K562 (cell line): ENCODE measurements at regions not wholly inside any gene's neighbourhood (a gene's known extent, or its start where the extent isn't known, plus 50 kb on each side); places are given as distances from the start of the nearest gene placed in this dataset.

Source experiments
- ATAC-seq: fragments of 200-7000 bp; cut with Tn5 transposase; 3 replicates; pipeline ENCODE4 v1.9.1; 2020; ENCODE audit warnings: moderate library complexity
- BruUV-seq: library from RNA; stranded (reverse); fragments of 400-500 nt; replicated peaks from 2 replicates; lab custom pipeline; 2021; lab: Mats Ljungman, UMichigan
- CTCF ChIA-PET: fragments of 300-600 bp; formaldehyde crosslinking; extraction: SDS; loops from one replicate; lab custom pipeline; 2021; ENCODE audit warnings: low intra/inter-chr PET ratio; lab: Yijun Ruan, JAX
- POLR2A ChIA-PET: fragments of 300-600, 350-650 bp; sonication (Branson Sonifier 250); formaldehyde crosslinking; extraction: SDS; loops from one replicate; lab custom pipeline; 2021; ENCODE audit warnings: antibody characterized with exemption, inconsistent platforms; lab: Yijun Ruan, JAX
- DNase-seq, 4 experiments: peaks; one replicate each; pipeline versions ENCODE4 v3.0.0 to v3.0.0-alpha.2; 2011 to 2018; ENCODE audit warnings: low spot score in 3 of 4, mixed read lengths in 3 of 4; ENCODE audit errors: extremely low read depth in 1 of 4
- FAIRE-seq: peaks from 2 replicates; lab custom pipeline; 2011; peaks lifted over from hg19 to GRCh38; lab: Jason Lieb, UNC
- H2AFZ ChIP-seq: 2 replicates; pipeline ENCODE4 v1.6.0; 2011; ENCODE audit warnings: low read depth, low read length, control low read depth, inconsistent platforms
- H3K27ac ChIP-seq: fragments of 200-600 bp; 3 replicates; pipeline ENCODE4 v1.8.0; 2011; ENCODE audit warnings: low read depth, mild to moderate bottlenecking, control low read depth, inconsistent platforms, low read length, moderate library complexity, mixed read lengths; ENCODE audit errors: extremely low read depth
- H3K27me3 ChIP-seq, 2 experiments: fragments of 300-600 bp in 1 of 2; 2 replicates in 1 of 2; 3 replicates in 1 of 2; pipeline versions ENCODE4 v1.6.0 to v1.8.0; 2011; ENCODE audit warnings: inconsistent platforms in 2 of 2, low read length in 2 of 2, mild to moderate bottlenecking in 1 of 2, mixed read lengths in 1 of 2, moderate library complexity in 1 of 2; ENCODE audit not compliant: control insufficient read depth in 2 of 2, insufficient read depth in 2 of 2
- H3K36me3 ChIP-seq: fragments of 300-600 bp; 3 replicates; pipeline ENCODE4 v1.8.0; 2011; ENCODE audit warnings: mild to moderate bottlenecking, low read length, inconsistent platforms; ENCODE audit not compliant: control insufficient read depth, insufficient read depth
- H3K4me1 ChIP-seq, 2 experiments: fragments of 200-600 bp in 1 of 2; replicated peaks in 1 of 2; 2 replicates in 1 of 2; 3 replicates in 1 of 2; pipeline versions ENCODE4 v1.5.1 to v1.8.0; 2011; ENCODE audit warnings: inconsistent platforms in 2 of 2, low read length in 2 of 2, mild to moderate bottlenecking in 1 of 2, mixed read lengths in 1 of 2, moderate library complexity in 1 of 2; ENCODE audit not compliant: control insufficient read depth in 2 of 2, insufficient read depth in 2 of 2
- H3K4me2 ChIP-seq: 2 replicates; pipeline ENCODE4 v1.6.1; 2011; ENCODE audit warnings: low read length, control low read depth, inconsistent platforms, mixed read lengths; ENCODE audit not compliant: insufficient read depth
- H3K4me3 ChIP-seq: fragments of 200-600 bp; sonication (generic), shearing (Covaris generic); 2 replicates; pipeline ENCODE4 v1.5.1; 2016; ENCODE audit warnings: control low read depth, inconsistent platforms
- H3K79me2 ChIP-seq: fragments of 200-600 bp; 3 replicates; pipeline ENCODE4 v1.8.0; 2011; ENCODE audit warnings: low read length, inconsistent platforms; ENCODE audit not compliant: control insufficient read depth, insufficient read depth
- H3K9ac ChIP-seq, 2 experiments: 2 replicates each; pipeline versions ENCODE4 v1.6.0 to v1.6.1; 2011; ENCODE audit warnings: low read depth in 2 of 2, low read length in 2 of 2, control low read depth in 1 of 2, inconsistent platforms in 1 of 2, mild to moderate bottlenecking in 1 of 2, mixed read lengths in 1 of 2; ENCODE audit not compliant: insufficient read depth in 1 of 2
- H3K9me1 ChIP-seq: one replicate; pipeline ENCODE4 v1.6.0; 2011; ENCODE audit warnings: inconsistent platforms, mild to moderate bottlenecking, low read length, moderate library complexity; ENCODE audit not compliant: control insufficient read depth, insufficient read depth
- H3K9me3 ChIP-seq: replicated peaks from 2 replicates; pipeline ENCODE4 v1.5.1; 2011; ENCODE audit warnings: low read depth, low read length, inconsistent platforms; ENCODE audit not compliant: control insufficient read depth, insufficient read depth
- H4K20me1 ChIP-seq: replicated peaks from 2 replicates; pipeline ENCODE4 v1.6.1; 2011; ENCODE audit warnings: low read length, inconsistent platforms, mixed read lengths; ENCODE audit not compliant: control insufficient read depth, insufficient read depth
- EZH2 ChIP-seq: IDR thresholded peaks from 2 replicates; pipeline ENCODE4 v1.6.1; 2012; ENCODE audit warnings: low read depth, mild to moderate bottlenecking, inconsistent platforms, low read length, borderline replicate concordance
- IFI16 ChIP-seq: fragments of 250-450 bp; sonication (Bioruptor Pico); IDR thresholded peaks from 2 replicates; pipeline ENCODE4 v2.1.2; 2022; ENCODE audit warnings: mild to moderate bottlenecking, inconsistent platforms
- KHSRP ChIP-seq: fragments of 450-650 bp; IDR thresholded peaks from 2 replicates; pipeline ENCODE4 v1.6.1; 2017
- NR3C1 ChIP-seq: sonication (generic); formaldehyde crosslinking; IDR thresholded peaks from 2 replicates; pipeline ENCODE4 v1.8.1; 2022; ENCODE audit warnings: missing genetic modification reagents
- PHF8 ChIP-seq: fragments of 200-600 bp; sonication (generic); IDR thresholded peaks from 2 replicates; pipeline ENCODE4 v1.6.1; 2012; ENCODE audit warnings: mixed run types, mild to moderate bottlenecking, inconsistent platforms, low read length, moderate library complexity, borderline replicate concordance
- SRSF9 ChIP-seq: fragments of 200-400 bp; formaldehyde crosslinking; IDR thresholded peaks from 2 replicates; pipeline ENCODE4 v1.6.1; 2017; ENCODE audit warnings: low read depth, low read length, borderline replicate concordance
- TAF1 ChIP-seq: IDR thresholded peaks from 2 replicates; pipeline ENCODE4 v1.6.1; 2011; ENCODE audit warnings: mild to moderate bottlenecking, low read length, moderate library complexity; ENCODE audit not compliant: insufficient read depth, control insufficient read depth, severe bottlenecking; ENCODE audit errors: extremely low read depth
- ZNF23 ChIP-seq: fragments of 250-450 bp; sonication (Bioruptor Pico); IDR thresholded peaks from 2 replicates; pipeline ENCODE4 v1.4.0; 2020; ENCODE audit warnings: mild to moderate bottlenecking
- ZNF41 ChIP-seq: fragments of 250-450 bp; sonication (Bioruptor Pico); conservative IDR thresholded peaks from 2 replicates; pipeline ENCODE4 v1.4.0; 2020; ENCODE audit warnings: mild to moderate bottlenecking
- ZNF780A ChIP-seq: fragments of 250-450 bp; sonication (Bioruptor Pico); IDR thresholded peaks from 2 replicates; pipeline ENCODE4 v1.5.0; 2021; ENCODE audit warnings: mild to moderate bottlenecking
- WGBS: fragments of 100-300 bp; shearing (Covaris generic); methylation state at CpG from one replicate; pipeline ENCODE4 v1.1.6; 2016; ENCODE audit warnings: low coverage, mixed read lengths; ENCODE audit not compliant: insufficient coverage; ENCODE audit errors: missing lambda C conversion rate; 5-methylcytosine and 5-hydroxymethylcytosine counted together
- in situ Hi-C: fragments of 300-500 bp; cut with MboI; formaldehyde crosslinking; loops from 4 replicates; pipeline ENCODE4 v1.15.0; 2018; ENCODE audit warnings: inconsistent platforms, mixed read lengths
- intact Hi-C: fragments of 100-400 bp; cut with micrococcal nuclease; formaldehyde crosslinking; loops from 2 replicates; pipeline ENCODE4 v1.14.2; 2022
- TF ChIP-seq, protein P1 (sequence below): fragments of 450-650 bp; conservative IDR thresholded peaks from 2 replicates; pipeline ENCODE4 v1.6.1; 2016; ENCODE audit warnings: missing genetic modification characterization, low read depth, mild to moderate bottlenecking, missing compliant biosample characterization, moderate library complexity
- TF ChIP-seq, protein P2 (sequence below): sonication (generic); formaldehyde crosslinking; IDR thresholded peaks from 2 replicates; pipeline ENCODE4 v1.8.1; 2022; ENCODE audit warnings: missing genetic modification reagents
- TF ChIP-seq, protein P3 (sequence below): fragments of 250-450 bp; sonication (Bioruptor Pico); IDR thresholded peaks from 2 replicates; pipeline ENCODE4 v1.6.1; 2021; ENCODE audit warnings: mild to moderate bottlenecking
- TF ChIP-seq, protein P4 (sequence below): fragments of 450-650 bp; IDR thresholded peaks from 2 replicates; pipeline ENCODE4 v1.6.1; 2017; ENCODE audit warnings: antibody characterized with exemption, mild to moderate bottlenecking

DNA sequence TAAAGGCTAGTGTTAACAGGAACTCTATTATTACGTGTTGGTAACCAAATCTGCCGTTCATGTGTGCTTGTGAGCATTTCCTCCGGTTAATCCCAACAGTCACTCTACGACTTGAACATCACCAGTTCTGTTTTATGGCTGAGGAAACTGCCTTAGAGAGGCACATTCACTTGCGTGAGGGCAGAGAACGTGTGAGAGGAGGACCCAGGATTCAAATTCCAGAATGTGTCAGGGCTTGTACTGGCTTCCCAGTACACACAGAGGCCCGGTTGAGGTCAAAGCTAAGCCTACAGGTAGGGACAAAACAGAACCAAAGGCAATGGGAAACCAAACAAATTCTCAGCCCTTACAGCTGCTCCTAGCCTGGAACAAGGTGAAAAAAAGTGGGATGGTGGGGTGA is 66.9 kb upstream of the TENM4 start:
- no peaks in the 10 kb centered on the region for H3K79me2 ChIP-seq
- H4K20me1 ChIP-seq, result no peaks in the 10 kb centered on the region
- H3K36me3 ChIP-seq, result no peaks in the 10 kb centered on the region
- in situ Hi-C loops (no loop called here), intact Hi-C loops (no loop called here)
- FAIRE-seq, result no peak
- no TSS peak for BruUV-seq
- no peak for ATAC-seq
- H3K9me3 ChIP-seq, result no peaks in the 10 kb centered on the region
- no peak for TF ChIP-seq PHF8
- TF ChIP-seq, protein P1, sequence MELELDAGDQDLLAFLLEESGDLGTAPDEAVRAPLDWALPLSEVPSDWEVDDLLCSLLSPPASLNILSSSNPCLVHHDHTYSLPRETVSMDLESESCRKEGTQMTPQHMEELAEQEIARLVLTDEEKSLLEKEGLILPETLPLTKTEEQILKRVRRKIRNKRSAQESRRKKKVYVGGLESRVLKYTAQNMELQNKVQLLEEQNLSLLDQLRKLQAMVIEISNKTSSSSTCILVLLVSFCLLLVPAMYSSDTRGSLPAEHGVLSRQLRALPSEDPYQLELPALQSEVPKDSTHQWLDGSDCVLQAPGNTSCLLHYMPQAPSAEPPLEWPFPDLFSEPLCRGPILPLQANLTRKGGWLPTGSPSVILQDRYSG (tag), result no peak
- TF ChIP-seq, protein P2, sequence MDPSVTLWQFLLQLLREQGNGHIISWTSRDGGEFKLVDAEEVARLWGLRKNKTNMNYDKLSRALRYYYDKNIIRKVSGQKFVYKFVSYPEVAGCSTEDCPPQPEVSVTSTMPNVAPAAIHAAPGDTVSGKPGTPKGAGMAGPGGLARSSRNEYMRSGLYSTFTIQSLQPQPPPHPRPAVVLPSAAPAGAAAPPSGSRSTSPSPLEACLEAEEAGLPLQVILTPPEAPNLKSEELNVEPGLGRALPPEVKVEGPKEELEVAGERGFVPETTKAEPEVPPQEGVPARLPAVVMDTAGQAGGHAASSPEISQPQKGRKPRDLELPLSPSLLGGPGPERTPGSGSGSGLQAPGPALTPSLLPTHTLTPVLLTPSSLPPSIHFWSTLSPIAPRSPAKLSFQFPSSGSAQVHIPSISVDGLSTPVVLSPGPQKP (CRISPR knock-in tag), result no peak
- TF ChIP-seq ZNF23 (CRISPR knock-in tag), result no peak
- TF ChIP-seq NR3C1 (CRISPR knock-in tag), result no peak
- no peak for TF ChIP-seq SRSF9
- no peak for TF ChIP-seq KHSRP
- TF ChIP-seq IFI16 (CRISPR knock-in tag), result no peak
- no peak for TF ChIP-seq EZH2
- TF ChIP-seq ZNF41, result no peak
- TF ChIP-seq, protein P3, sequence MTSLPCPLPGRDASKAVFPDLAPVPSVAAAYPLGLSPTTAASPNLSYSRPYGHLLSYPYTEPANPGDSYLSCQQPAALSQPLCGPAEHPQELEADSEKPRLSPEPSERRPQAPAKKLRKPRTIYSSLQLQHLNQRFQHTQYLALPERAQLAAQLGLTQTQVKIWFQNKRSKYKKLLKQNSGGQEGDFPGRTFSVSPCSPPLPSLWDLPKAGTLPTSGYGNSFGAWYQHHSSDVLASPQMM (CRISPR knock-in tag), result no peak
- TF ChIP-seq, protein P4, sequence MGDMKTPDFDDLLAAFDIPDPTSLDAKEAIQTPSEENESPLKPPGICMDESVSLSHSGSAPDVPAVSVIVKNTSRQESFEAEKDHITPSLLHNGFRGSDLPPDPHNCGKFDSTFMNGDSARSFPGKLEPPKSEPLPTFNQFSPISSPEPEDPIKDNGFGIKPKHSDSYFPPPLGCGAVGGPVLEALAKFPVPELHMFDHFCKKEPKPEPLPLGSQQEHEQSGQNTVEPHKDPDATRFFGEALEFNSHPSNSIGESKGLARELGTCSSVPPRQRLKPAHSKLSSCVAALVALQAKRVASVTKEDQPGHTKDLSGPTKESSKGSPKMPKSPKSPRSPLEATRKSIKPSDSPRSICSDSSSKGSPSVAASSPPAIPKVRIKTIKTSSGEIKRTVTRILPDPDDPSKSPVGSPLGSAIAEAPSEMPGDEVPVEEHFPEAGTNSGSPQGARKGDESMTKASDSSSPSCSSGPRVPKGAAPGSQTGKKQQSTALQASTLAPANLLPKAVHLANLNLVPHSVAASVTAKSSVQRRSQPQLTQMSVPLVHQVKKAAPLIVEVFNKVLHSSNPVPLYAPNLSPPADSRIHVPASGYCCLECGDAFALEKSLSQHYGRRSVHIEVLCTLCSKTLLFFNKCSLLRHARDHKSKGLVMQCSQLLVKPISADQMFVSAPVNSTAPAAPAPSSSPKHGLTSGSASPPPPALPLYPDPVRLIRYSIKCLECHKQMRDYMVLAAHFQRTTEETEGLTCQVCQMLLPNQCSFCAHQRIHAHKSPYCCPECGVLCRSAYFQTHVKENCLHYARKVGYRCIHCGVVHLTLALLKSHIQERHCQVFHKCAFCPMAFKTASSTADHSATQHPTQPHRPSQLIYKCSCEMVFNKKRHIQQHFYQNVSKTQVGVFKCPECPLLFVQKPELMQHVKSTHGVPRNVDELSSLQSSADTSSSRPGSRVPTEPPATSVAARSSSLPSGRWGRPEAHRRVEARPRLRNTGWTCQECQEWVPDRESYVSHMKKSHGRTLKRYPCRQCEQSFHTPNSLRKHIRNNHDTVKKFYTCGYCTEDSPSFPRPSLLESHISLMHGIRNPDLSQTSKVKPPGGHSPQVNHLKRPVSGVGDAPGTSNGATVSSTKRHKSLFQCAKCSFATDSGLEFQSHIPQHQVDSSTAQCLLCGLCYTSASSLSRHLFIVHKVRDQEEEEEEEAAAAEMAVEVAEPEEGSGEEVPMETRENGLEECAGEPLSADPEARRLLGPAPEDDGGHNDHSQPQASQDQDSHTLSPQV, result no peak
- TF ChIP-seq ZNF780A (CRISPR knock-in tag), result no peak
- no peak for TF ChIP-seq TAF1
- H3K27ac ChIP-seq, result no peak overlapping the region
- no peak overlapping the region for H2AFZ ChIP-seq
- no peak for DNase-seq
- H3K9ac ChIP-seq, result no peak overlapping the region
- no peak overlapping the region for H3K4me2 ChIP-seq
- ChIA-PET CTCF (no interaction called here), POLR2A (no interaction called here)
- no peaks in the 10 kb centered on the region for H3K9me1 ChIP-seq
- WGBS, result 0% methylated on average over 7 of the region's 7 CpGs
- no peak overlapping the region for H3K4me3 ChIP-seq
- no peaks in the 10 kb centered on the region for H3K4me1 ChIP-seq
- no peaks in the 10 kb centered on the region for H3K27me3 ChIP-seq
